HEK293 (cell line): ENCODE measurements at regions not wholly inside any gene's neighbourhood (a gene's known extent, or its start where the extent isn't known, plus 50 kb on each side); places are given as distances from the start of the nearest gene placed in this dataset.

Experiments used
- CTCF ChIA-PET: fragments of 350-600 bp; formaldehyde crosslinking; extraction: SDS; loops from one replicate; lab custom pipeline; 2021; ENCODE audit warnings: antibody characterized with exemption; lab: Yijun Ruan, JAX
- POLR2A ChIA-PET: fragments of 300-600 bp; formaldehyde crosslinking; extraction: SDS; loops from one replicate; lab custom pipeline; 2020; ENCODE audit warnings: antibody characterized with exemption, inconsistent platforms; lab: Yijun Ruan, JAX
- H3K27ac ChIP-seq: fragments of 200-500 bp; sonication (Bioruptor generic); 2 replicates; pipeline ENCODE4 v1.5.1; 2014; ENCODE audit warnings: low read depth, low read length, control low read depth, inconsistent platforms; ENCODE audit errors: extremely low read depth
- H3K36me3 ChIP-seq, 2 experiments: fragments of 200-500 bp in 1 of 2; sonication (Bioruptor generic) in 1 of 2; 1 replicate in 1 of 2; 2 replicates in 1 of 2; pipeline ENCODE4 v1.5.1; 2014 to 2017; ENCODE audit warnings: inconsistent platforms in 2 of 2, low read length in 2 of 2; ENCODE audit not compliant: control insufficient read depth in 2 of 2, insufficient read depth in 1 of 2
- H3K4me1 ChIP-seq: fragments of 200-500 bp; sonication (Bioruptor generic); 2 replicates; pipeline ENCODE4 v1.5.1; 2014; ENCODE audit warnings: mild to moderate bottlenecking, low read length, inconsistent platforms; ENCODE audit not compliant: control insufficient read depth, insufficient read depth
- H3K4me3 ChIP-seq: 2 replicates; pipeline ENCODE4 v1.5.1; 2011; ENCODE audit warnings: low read depth, mild to moderate bottlenecking, control low read depth, low read length, moderate library complexity
- H3K9me3 ChIP-seq: fragments of 200-500 bp; sonication (Bioruptor generic); 2 replicates; pipeline ENCODE4 v1.5.1; 2014; ENCODE audit warnings: low read depth, low read length, inconsistent platforms; ENCODE audit not compliant: control insufficient read depth, insufficient read depth
- CTCF ChIP-seq: fragments of 450-650 bp; formaldehyde crosslinking; IDR thresholded peaks from 2 replicates; pipeline ENCODE4 v1.5.1; 2016; ENCODE audit warnings: missing biosample characterization, missing genetic modification characterization
- GLI4 ChIP-seq: fragments of 450-650 bp; formaldehyde crosslinking; IDR thresholded peaks from 2 replicates; pipeline ENCODE4 v1.5.1; 2016; ENCODE audit warnings: missing biosample characterization, missing genetic modification characterization
- HIC1 ChIP-seq: fragments of 450-650 bp; formaldehyde crosslinking; IDR thresholded peaks from 2 replicates; pipeline ENCODE4 v1.5.1; 2016; ENCODE audit warnings: missing biosample characterization, missing genetic modification characterization
- TCF7L2 ChIP-seq: IDR thresholded peaks from 2 replicates; pipeline ENCODE4 v1.6.1; 2011; ENCODE audit warnings: low read depth, mild to moderate bottlenecking, inconsistent platforms, low read length, moderate library complexity, borderline replicate concordance
- ZBTB49 ChIP-seq: fragments of 450-650 bp; formaldehyde crosslinking; IDR thresholded peaks from 2 replicates; pipeline ENCODE4 v1.5.1; 2016; ENCODE audit warnings: missing biosample characterization, missing genetic modification characterization, low read depth
- ZNF121 ChIP-seq: fragments of 450-650 bp; formaldehyde crosslinking; IDR thresholded peaks from 2 replicates; pipeline ENCODE4 v1.5.1; 2016; ENCODE audit warnings: missing biosample characterization, missing genetic modification characterization
- ZNF202 ChIP-seq: fragments of 450-650 bp; formaldehyde crosslinking; IDR thresholded peaks from 2 replicates; pipeline ENCODE4 v1.5.1; 2016; ENCODE audit warnings: missing biosample characterization, missing genetic modification characterization, borderline replicate concordance
- ZNF248 ChIP-seq: fragments of 450-650 bp; formaldehyde crosslinking; IDR thresholded peaks from 2 replicates; pipeline ENCODE4 v1.5.1; 2017; ENCODE audit warnings: missing biosample characterization, missing genetic modification characterization
- ZNF362 ChIP-seq: fragments of 450-650 bp; formaldehyde crosslinking; IDR thresholded peaks from 2 replicates; pipeline ENCODE4 v1.5.1; 2016; ENCODE audit warnings: missing biosample characterization, missing genetic modification characterization
- ZNF398 ChIP-seq: fragments of 450-650 bp; formaldehyde crosslinking; IDR thresholded peaks from 2 replicates; pipeline ENCODE4 v1.5.1; 2017; ENCODE audit warnings: missing biosample characterization, missing genetic modification characterization
- ZNF433 ChIP-seq: fragments of 450-650 bp; formaldehyde crosslinking; IDR thresholded peaks from 2 replicates; pipeline ENCODE4 v1.5.1; 2016; ENCODE audit warnings: missing biosample characterization, missing genetic modification characterization, low read depth
- ZNF530 ChIP-seq: fragments of 450-650 bp; formaldehyde crosslinking; IDR thresholded peaks from 2 replicates; pipeline ENCODE4 v1.5.1; 2016; ENCODE audit warnings: low read depth, missing biosample characterization, missing genetic modification characterization
- ZNF585B ChIP-seq: fragments of 450-650 bp; formaldehyde crosslinking; IDR thresholded peaks from 2 replicates; pipeline ENCODE4 v1.5.1; 2016; ENCODE audit warnings: missing biosample characterization, missing genetic modification characterization
- ZNF596 ChIP-seq: fragments of 450-650 bp; IDR thresholded peaks from 2 replicates; pipeline ENCODE4 v1.5.0; 2018; ENCODE audit warnings: missing biosample characterization, mild to moderate bottlenecking, missing genetic modification characterization, moderate library complexity
- ZNF645 ChIP-seq: fragments of 450-650 bp; formaldehyde crosslinking; IDR thresholded peaks from 2 replicates; pipeline ENCODE4; 2016; ENCODE audit warnings: missing biosample characterization, missing genetic modification characterization

- Histone ChIP-seq H3K27ac (no peak overlapping the region), H3K9me3 (peaks cover 5% of the 10 kb centered on the region; the same call in 1 of the 2 replicates), H3K4me1 (peaks cover 14% of the 10 kb centered on the region), H3K4me3 (no peak overlapping the region)
- TF ChIP-seq CTCF (tag by site-specific recombination) (no peak), ZNF596 (tag by site-specific recombination) (no peak), ZNF248 (no peak), ZNF362 (peak; percentile 88; the same call in 1 of the 2 replicates)
- TF ChIP-seq, all 188 proteins: peak for 1
- POLR2A ChIA-PET, result no interaction called here
- CTCF ChIA-PET, result interaction anchor here (0.6 to 3.8 kb wide), 4 partner anchors 10 to 396 kb away, joined by 3 to 35 read pairs (median 4); no protein-coding TSS in a partner anchor
- no peaks in the 10 kb centered on the region for H3K36me3 ChIP-seq
These were observed 284.7 kb downstream of the TSHZ3 start for GRCh38 chr19:31064491-31064890.

GRCh38 chr19:31058676-31059340, 290.4 kb downstream of the TSHZ3 start:
- 0 out of 3 replicates have a peak, but pooled peaks cover 0 to 3% of the 10 kb centered on the region in 2 experiments for H3K36me3 ChIP-seq
- H3K4me1 ChIP-seq, result no peaks in the 10 kb centered on the region
- CTCF ChIA-PET, result interaction anchor here (5.5 kb wide), 1 partner anchor 297 kb away, joined by 45 read pairs; no protein-coding TSS in a partner anchor
- no peak overlapping the region for H3K4me3 ChIP-seq
- H3K9me3 ChIP-seq, result peaks cover 5% of the 10 kb centered on the region; the same call in 1 of the 2 replicates
- TF ChIP-seq ZBTB49 (tag by site-specific recombination) (no peak), GLI4 (no peak), ZNF585B (tag by site-specific recombination) (no peak), HIC1 (tag by site-specific recombination) (no peak), ZNF398 (tag by site-specific recombination) (no peak), ZNF645 (tag by site-specific recombination) (no peak), ZNF248 (no peak), ZNF202 (tag by site-specific recombination) (no peak), ZNF121 (tag by site-specific recombination) (no peak), ZNF433 (tag by site-specific recombination) (no peak), ZNF530 (tag by site-specific recombination) (no peak), TCF7L2 (no peak)
- TF ChIP-seq, all 188 proteins: peak for 0
- POLR2A ChIA-PET, result no interaction called here
- no peak overlapping the region for H3K27ac ChIP-seq
